GM12892 (cell line): ENCODE measurements at regions not wholly inside any gene's neighbourhood (a gene's known extent, or its start where the extent isn't known, plus 50 kb on each side); places are given as distances from the start of the nearest gene placed in this dataset.

Source experiments
- POLR2A ChIP-seq: IDR thresholded peaks from 2 replicates; pipeline ENCODE4 v1.6.1; 2011; ENCODE audit warnings: low read depth, low read length, control low read depth
- POLR2AphosphoS5 ChIP-seq: IDR thresholded peaks from 2 replicates; pipeline ENCODE4 v1.6.1; 2011; ENCODE audit warnings: low read depth, low read length, control low read depth

DNA sequence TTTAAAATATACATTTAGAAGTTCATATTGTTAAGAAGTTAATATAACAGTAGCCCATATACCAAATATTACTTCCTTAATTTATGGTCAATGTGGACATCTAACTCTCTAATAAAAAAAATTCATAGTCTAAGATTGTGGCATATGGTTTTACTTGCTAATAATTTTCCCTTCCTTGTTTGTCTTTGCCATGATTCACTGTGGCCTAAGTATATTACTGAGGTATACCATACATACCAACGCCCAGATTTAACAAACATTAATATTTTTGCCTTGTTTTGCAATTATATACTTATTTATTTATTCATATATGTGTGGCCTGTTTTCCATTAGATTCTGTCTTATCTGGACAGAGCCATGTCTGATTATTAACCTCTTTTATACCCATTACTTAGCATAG, 54.6 kb upstream of the CCDC150 start:
- no peak for TF ChIP-seq POLR2A
- no peak for TF ChIP-seq POLR2AphosphoS5
